ENCODE measurements at regions not wholly inside any gene's neighbourhood (a gene's known extent, or its start where the extent isn't known, plus 50 kb on each side); places are given as distances from the start of the nearest gene placed in this dataset.

GRCh38 chr4:56123051-56123450 is 174.3 kb downstream of the CEP135 start:
- no peak for TF ChIP-seq POLR2AphosphoS5 (IDR thresholded peaks at IDR 0.05; ENCODE audit: low read depth, low read length)
- TF ChIP-seq RERE (CRISPR knock-in tag; IDR thresholded peaks at IDR 0.05; ENCODE audit: low read depth) = no peak
- no peak for TF ChIP-seq AHDC1 (CRISPR knock-in tag; IDR thresholded peaks at IDR 0.05; ENCODE audit: borderline replicate concordance)
- no peak for TF ChIP-seq CEBPB (IDR thresholded peaks at IDR 0.05; ENCODE audit: borderline replicate concordance, low read depth, low read length)
- TF ChIP-seq KDM1A (CRISPR knock-in tag; IDR thresholded peaks at IDR 0.05) = no peak
- no peak for TF ChIP-seq ZFX (CRISPR knock-in tag; IDR thresholded peaks at IDR 0.05; ENCODE audit: low read depth)
- TF ChIP-seq ZFP36L1 (CRISPR knock-in tag; IDR thresholded peaks at IDR 0.05) = no peak
- TF ChIP-seq ZNF17 (CRISPR knock-in tag; IDR thresholded peaks at IDR 0.05) = no peak
- no peak for TF ChIP-seq ZUFSP (CRISPR knock-in tag; IDR thresholded peaks at IDR 0.05; ENCODE audit: borderline replicate concordance)
- TF ChIP-seq HNRNPK (IDR thresholded peaks at IDR 0.05; ENCODE audit: low read depth, low read length, poor library complexity, severe bottlenecking) = no peak
- TF ChIP-seq GLMP (CRISPR knock-in tag; IDR thresholded peaks at IDR 0.05; ENCODE audit: borderline replicate concordance) = no peak

Measured in HepG2 (cell line).